Suprapubic skin (tissue), 4 donors: ENCODE measurements at regions not wholly inside any gene's neighbourhood (a gene's known extent, or its start where the extent isn't known, plus 50 kb on each side); places are given as distances from the start of the nearest gene placed in this dataset.
"Not testable (repeated sequence)": the region's sequence is repeated elsewhere in the genome, so short reads cannot be mapped to it uniquely, and the experiment has no call there.

ENCODE experiments used
- DNase-seq, 2 donors: peaks; one replicate each; pipeline ENCODE4 v3.0.0-alpha.2; 2019; ENCODE audit warnings: low spot score in 2 of 2
- H3K27ac ChIP-seq: fragments of 200-600 bp; sonication (generic); one replicate; pipeline ENCODE4 v1.5.1; 2019
- H3K27me3 ChIP-seq: fragments of 200-600 bp; sonication (generic); one replicate; pipeline ENCODE4 v1.5.1; 2019
- H3K36me3 ChIP-seq: fragments of 200-600 bp; sonication (generic); one replicate; pipeline ENCODE4 v1.5.1; 2019
- H3K4me1 ChIP-seq: fragments of 200-600 bp; sonication (generic); one replicate; pipeline ENCODE4 v1.5.1; 2019
- H3K4me3 ChIP-seq: fragments of 200-600 bp; sonication (generic); one replicate; pipeline ENCODE4 v1.5.1; 2019; ENCODE audit warnings: mild to moderate bottlenecking
- H3K9me3 ChIP-seq: fragments of 200-600 bp; sonication (generic); one replicate; pipeline ENCODE4 v1.5.1; 2019
- CTCF ChIP-seq, 2 donors: fragments of 200-600 bp in 1 of 2; fragments of 450-650 bp in 1 of 2; sonication (generic) in 1 of 2; IDR thresholded peaks; one replicate each; pipeline ENCODE4 v1.5.1; 2016 to 2019; ENCODE audit warnings: antibody characterized with exemption in 2 of 2, mild to moderate bottlenecking in 1 of 2, moderate library complexity in 1 of 2
- EP300 ChIP-seq: sonication (generic); formaldehyde crosslinking; IDR thresholded peaks from one replicate; pipeline ENCODE4 v1.6.1; 2017; ENCODE audit warnings: antibody characterized with exemption
- POLR2A ChIP-seq, 2 donors: fragments of 450-650 bp; IDR thresholded peaks; one replicate each; pipeline ENCODE4 v1.6.1; 2017; ENCODE audit warnings: antibody characterized with exemption in 2 of 2, mild to moderate bottlenecking in 2 of 2, moderate library complexity in 2 of 2
- POLR2AphosphoS5 ChIP-seq, 3 donors: sonication (generic); formaldehyde crosslinking; IDR thresholded peaks; one replicate each; pipeline ENCODE4 v1.6.1; 2017; ENCODE audit warnings: antibody characterized with exemption in 3 of 3
- WGBS: methylation state at CpG from one replicate; pipeline ENCODE4 v1.1.5; 2018; 5-methylcytosine and 5-hydroxymethylcytosine counted together

- no peaks in the 10 kb centered on the region for H3K27me3 ChIP-seq
- no peaks in the 10 kb centered on the region for H3K36me3 ChIP-seq
- no peak for TF ChIP-seq EP300
- no peak for TF ChIP-seq CTCF (IDR thresholded peaks at IDR 0.05)
- TF ChIP-seq POLR2AphosphoS5 (IDR thresholded peaks at IDR 0.05), result no peak
- TF ChIP-seq POLR2A (IDR thresholded peaks at IDR 0.05), result no peak
- DNase-seq, result no peak
- no peak overlapping the region for H3K4me3 ChIP-seq
- WGBS, result 91% methylated on average over 4 of the region's 4 CpGs
- no peaks in the 10 kb centered on the region for H3K9me3 ChIP-seq
- H3K4me1 ChIP-seq, result no peaks in the 10 kb centered on the region
- no peak overlapping the region for H3K27ac ChIP-seq
These were observed 165.3 kb upstream of the NREP start for GRCh38 chr5:111922344-111922743.

- not testable (repeated sequence) for H3K36me3 ChIP-seq, H3K4me3 ChIP-seq, H3K9me3 ChIP-seq, DNase-seq, H3K27me3 ChIP-seq, H3K27ac ChIP-seq, H3K4me1 ChIP-seq
- 98% methylated on average over 2 of the region's 2 CpGs for WGBS
These were observed 164.7 kb upstream of the NREP start for GRCh38 chr5:111921691-111922090.

DNA sequence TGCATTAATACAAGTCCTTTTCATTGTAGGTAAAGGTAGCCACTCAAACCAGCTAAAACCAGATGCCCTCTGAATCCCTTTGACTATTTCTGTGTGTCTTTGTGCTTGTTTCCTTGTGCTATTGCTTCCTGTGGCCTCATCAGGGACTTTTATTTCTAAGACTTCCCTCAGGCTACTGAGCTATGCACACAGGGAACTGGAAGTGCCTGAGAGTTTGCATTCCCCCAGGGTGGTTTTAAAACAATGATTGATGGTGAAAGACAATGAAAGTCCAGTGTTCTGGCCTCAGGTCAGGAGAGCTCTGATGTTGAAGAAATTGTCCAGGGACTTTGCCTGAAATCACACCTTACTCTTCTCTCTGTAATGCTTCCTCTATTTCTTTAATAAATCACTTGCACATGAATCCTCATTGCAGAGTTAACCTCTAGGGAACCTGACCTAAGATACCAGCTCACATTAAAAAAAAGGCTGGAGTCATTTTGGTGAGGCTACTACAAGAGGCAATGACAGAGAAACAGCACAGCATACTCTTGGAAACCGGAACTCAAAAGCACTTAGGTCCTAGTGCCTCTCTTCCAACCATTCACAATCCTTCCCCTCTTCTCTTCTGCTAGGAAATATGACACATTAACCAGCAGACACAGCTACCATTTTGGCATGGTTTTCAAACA lies 158.1 kb upstream of the NREP start:
- H3K9me3 ChIP-seq, result no peaks in the 10 kb centered on the region
- 65% methylated on average over 1 of the region's 1 CpG for WGBS
- no peaks in the 10 kb centered on the region for H3K4me1 ChIP-seq
- TF ChIP-seq POLR2AphosphoS5 (IDR thresholded peaks at IDR 0.05) (no peak), EP300 (no peak), POLR2A (IDR thresholded peaks at IDR 0.05) (no peak), CTCF (IDR thresholded peaks at IDR 0.05) (no peak)
- no peak overlapping the region for H3K4me3 ChIP-seq
- H3K36me3 ChIP-seq, result no peaks in the 10 kb centered on the region
- no peaks in the 10 kb centered on the region for H3K27me3 ChIP-seq
- no peak for DNase-seq
- no peak overlapping the region for H3K27ac ChIP-seq

DNA sequence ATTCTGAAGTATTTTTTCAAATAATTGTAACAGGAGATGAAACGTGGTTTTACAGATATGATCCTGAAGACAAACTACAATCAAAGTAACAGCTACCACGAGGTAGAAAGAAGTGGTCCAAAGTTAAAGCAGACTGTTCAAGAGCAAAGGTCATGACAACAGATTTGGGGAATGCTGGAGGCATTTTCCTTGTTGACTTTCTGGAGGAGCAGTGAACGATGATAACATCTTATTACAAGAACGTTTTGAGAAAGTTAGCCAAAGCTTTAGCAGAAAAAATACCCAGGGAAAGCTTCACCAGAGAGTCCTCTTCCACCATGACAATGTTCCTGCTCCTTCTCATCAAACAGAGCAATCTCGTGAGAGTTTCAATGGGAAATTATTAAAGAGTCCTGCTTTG lies 145.4 kb upstream of the NREP start:
- H3K4me3 ChIP-seq, result no peak overlapping the region
- WGBS, result 43% methylated on average over 5 of the region's 5 CpGs
- no peaks in the 10 kb centered on the region for H3K9me3 ChIP-seq
- no peaks in the 10 kb centered on the region for H3K4me1 ChIP-seq
- H3K36me3 ChIP-seq, result no peaks in the 10 kb centered on the region
- no peaks in the 10 kb centered on the region for H3K27me3 ChIP-seq
- TF ChIP-seq EP300 (no peak), POLR2AphosphoS5 (IDR thresholded peaks at IDR 0.05) (no peak), POLR2A (IDR thresholded peaks at IDR 0.05) (no peak), CTCF (IDR thresholded peaks at IDR 0.05) (no peak)
- H3K27ac ChIP-seq, result no peak overlapping the region
- no peak for DNase-seq

GRCh38 chr5:111901296-111901695 lies 144.3 kb upstream of the NREP start:
- no peaks in the 10 kb centered on the region for H3K27me3 ChIP-seq
- H3K9me3 ChIP-seq, result no peaks in the 10 kb centered on the region
- no peak for DNase-seq
- no peaks in the 10 kb centered on the region for H3K36me3 ChIP-seq
- H3K4me3 ChIP-seq, result no peak overlapping the region
- TF ChIP-seq CTCF (IDR thresholded peaks at IDR 0.05) (no peak), EP300 (no peak), POLR2A (IDR thresholded peaks at IDR 0.05) (no peak), POLR2AphosphoS5 (IDR thresholded peaks at IDR 0.05) (no peak)
- no peaks in the 10 kb centered on the region for H3K4me1 ChIP-seq
- WGBS, result 32% methylated on average over 2 of the region's 2 CpGs
- H3K27ac ChIP-seq, result no peak overlapping the region

GRCh38 chr5:111892949-111893348 lies 136.0 kb upstream of the NREP start:
- Histone ChIP-seq H3K4me3 (no peak overlapping the region), H3K27ac (no peak overlapping the region), H3K9me3 (no peaks in the 10 kb centered on the region), H3K36me3 (no peaks in the 10 kb centered on the region), H3K4me1 (peaks cover 5% of the 10 kb centered on the region), H3K27me3 (no peaks in the 10 kb centered on the region)
- WGBS, result 50% methylated on average over 1 of the region's 1 CpG
- DNase-seq, result no peak
- TF ChIP-seq POLR2AphosphoS5 (IDR thresholded peaks at IDR 0.05), result no peak
- no peak for TF ChIP-seq POLR2A (IDR thresholded peaks at IDR 0.05)
- TF ChIP-seq CTCF (IDR thresholded peaks at IDR 0.05), result no peak
- TF ChIP-seq EP300, result no peak
